NCI-H748 (cell line): ENCODE measurements at regions not wholly inside any gene's neighbourhood (a gene's known extent, or its start where the extent isn't known, plus 50 kb on each side); places are given as distances from the start of the nearest gene placed in this dataset.

Experiments used
- DNase-seq: peaks from one replicate; lab custom pipeline; 2025; ENCODE audit not compliant: unreplicated experiment; lab: John Stamatoyannopoulos, UW

DNA sequence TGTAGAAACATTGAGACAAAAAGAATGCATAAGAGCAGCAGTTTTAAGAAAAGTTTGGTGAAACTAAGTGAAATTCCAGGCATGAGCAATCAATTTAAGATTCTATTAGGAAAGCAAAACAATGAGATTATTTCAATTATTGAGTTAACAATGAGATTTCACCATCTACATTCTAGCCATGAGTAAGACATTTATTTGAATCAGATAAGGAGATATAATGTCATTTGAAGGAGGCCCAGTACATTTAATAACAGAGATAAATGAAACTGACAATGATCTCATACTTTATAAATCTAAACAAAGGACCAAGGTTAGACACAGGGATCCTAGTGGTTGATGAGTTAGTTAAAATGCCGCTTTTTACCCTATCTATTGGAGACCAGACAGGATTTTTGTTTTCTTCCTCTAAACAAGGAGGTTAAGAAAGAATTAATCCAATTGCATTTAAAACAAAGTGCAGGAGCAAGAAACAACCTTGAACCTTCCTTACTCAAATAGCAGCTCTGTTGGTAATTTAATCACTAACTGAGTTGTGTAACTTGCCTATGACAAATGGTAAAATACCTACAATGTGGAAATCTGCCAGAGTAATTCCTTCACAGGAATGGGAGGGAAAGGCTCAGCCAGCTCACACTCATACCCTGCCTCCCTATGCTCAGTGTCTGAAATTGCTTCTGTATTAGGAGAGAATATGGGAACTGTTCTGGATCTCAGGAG is 103.5 kb upstream of the NR3C1 start:
- no peak for DNase-seq

DNA sequence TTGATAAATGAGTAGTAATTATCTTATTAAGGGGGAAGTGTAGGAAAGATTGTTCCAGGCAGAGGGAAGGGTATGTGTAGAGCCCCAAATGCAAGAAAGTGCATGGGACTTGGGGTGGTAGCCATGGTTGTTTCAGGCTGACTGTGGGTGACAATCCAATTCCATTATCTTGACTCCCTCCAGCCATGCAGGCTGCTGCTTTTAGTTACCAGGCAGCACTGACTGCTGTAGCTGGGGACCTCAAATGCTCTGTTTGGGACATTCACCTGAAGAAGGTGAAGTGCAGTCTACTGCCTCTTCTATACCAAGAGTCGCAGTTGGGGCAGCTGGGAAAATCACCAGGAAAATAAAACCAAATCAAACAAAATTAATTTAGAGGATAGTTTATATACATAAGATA is 102.4 kb upstream of the NR3C1 start:
- no peak for DNase-seq

- DNase-seq = no peak
Measured at GRCh38 chr5:143505354-143505753, 101.9 kb upstream of the NR3C1 start.

DNA sequence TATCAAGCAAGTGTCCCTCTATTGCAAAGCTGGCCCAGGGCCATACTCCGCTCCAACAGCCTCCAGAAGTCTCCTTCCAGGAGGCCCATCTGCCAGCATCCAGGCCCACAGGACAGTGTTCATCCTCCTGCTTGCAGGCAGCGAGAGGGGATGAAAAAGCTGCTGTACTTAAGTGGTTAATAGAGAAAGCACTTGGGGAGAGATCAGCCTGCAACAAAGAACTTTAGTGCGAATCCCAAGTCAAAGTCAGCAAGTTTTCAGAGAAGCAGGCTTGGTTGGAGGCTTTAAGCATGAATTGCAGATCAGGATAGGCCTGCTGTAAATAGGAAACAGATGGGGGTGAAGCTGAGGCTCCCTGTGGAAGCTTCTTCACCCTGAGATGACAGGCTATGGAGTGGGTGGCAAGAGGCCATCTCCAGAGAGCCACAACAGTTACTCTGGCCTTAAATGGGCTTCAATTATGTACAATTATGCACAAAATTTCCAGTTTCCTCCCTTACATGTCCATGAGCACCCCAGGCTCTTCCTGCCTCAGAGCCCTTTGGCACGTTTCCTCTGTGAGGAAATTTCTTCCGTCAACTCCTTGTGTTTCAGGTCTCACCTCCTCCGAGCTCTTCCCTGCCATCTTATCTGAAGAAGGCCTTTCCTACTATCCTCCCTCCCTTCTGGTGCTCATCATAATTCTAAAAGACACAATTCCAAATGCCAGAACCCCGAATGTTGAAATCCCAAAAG is 98.0 kb upstream of the NR3C1 start:
- DNase-seq = no peak

- no peak for DNase-seq
Measured at GRCh38 chr5:143499480-143500114, 96.1 kb upstream of the NR3C1 start.

- DNase-seq = no peak
Measured at GRCh38 chr5:143498821-143499220, 95.3 kb upstream of the NR3C1 start.

- DNase-seq = no peak
Measured at GRCh38 chr5:143497749-143498148, 94.3 kb upstream of the NR3C1 start.

DNA sequence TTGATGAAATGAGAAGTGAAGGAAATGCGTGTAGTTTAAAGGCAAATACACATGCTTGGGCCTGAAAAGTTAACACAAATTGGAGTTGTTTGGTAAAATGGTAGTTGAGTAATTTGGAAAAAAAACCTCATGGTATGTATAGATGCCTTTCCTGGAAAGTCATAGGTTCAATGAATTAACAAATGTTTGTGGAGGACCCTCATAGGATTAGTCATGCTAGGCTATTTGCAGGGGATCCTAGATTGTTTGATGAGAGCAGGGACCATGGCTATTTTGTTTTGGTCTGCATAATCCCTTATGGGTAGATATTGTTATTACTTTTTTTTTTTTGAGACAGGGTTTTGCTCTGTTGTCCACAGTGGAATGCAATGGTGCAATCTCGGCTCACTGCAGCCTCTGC is 93.5 kb upstream of the NR3C1 start:
- DNase-seq = no peak

GRCh38 chr5:143495821-143496275 is 92.4 kb upstream of the NR3C1 start:
- DNase-seq = no peak

DNA sequence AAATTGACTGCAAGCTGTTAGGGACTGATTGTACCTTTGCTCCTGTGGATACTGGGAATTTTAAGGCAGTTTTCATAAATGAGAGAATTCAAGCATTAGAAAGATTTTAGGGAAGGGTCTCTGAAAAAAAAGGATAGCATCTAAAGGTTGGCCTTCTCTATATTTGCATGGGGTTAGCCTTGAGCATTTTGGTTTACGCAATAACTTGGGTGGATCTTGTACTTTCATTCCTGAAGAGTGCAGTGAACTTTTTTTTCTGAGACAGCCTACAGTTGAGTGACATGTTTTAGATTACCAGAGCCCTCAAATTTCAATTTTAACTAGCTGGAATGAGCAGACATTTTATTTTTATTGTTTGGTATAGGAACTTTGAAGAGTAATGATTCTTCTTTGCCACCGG is 91.6 kb upstream of the NR3C1 start:
- DNase-seq = no peak

GRCh38 chr5:143494595-143494994 is 91.1 kb upstream of the NR3C1 start:
- DNase-seq = no peak

- DNase-seq = no peak
Measured at GRCh38 chr5:143494162-143494561, 90.7 kb upstream of the NR3C1 start.

- DNase-seq = no peak
Measured at GRCh38 chr5:143492783-143493182, 89.3 kb upstream of the NR3C1 start.

GRCh38 chr5:143491646-143492045 is 88.2 kb upstream of the NR3C1 start:
- DNase-seq = no peak

- no peak for DNase-seq
Measured at GRCh38 chr5:143488381-143488780, 84.9 kb upstream of the NR3C1 start.

GRCh38 chr5:143484601-143485000 is 81.1 kb upstream of the NR3C1 start:
- DNase-seq = no peak

DNA sequence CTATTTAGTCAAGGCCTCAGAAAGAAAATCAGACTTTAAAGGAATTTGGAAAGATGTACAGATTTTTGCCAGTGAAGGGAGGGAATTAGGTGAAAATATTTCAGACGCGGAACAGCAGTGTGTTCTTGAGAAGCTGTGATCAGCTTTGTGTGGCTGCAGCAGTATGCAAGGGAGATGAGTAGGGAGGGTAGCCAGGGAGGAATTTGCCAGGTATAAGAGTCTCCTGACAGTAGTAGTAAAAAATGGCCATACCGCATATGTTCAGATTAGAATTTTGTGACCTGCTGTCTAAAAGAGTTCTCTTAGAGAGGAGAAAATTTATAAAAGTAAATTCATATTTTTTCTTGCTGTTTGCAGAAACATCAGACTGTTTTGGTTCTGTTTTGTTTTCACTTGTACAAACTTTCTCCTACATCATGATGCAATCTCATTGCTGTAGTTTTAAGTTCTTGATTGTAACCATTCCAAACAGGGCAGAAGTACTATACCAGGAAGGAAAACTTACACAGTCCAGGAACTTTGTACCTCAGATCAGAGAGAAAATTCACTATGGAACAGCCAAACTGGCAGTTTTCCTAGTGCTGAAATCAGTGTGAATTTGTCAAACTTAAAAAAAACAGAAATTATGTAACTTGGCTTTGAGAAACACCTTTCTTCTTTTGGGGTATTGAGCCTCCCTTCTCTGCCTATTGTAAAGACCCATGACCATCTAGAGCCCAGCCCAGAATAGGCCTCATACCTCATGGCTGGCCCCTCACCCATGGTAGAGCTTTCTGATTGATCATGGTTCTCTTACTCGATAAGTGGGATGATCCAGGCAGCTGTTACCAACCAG is 78.4 kb upstream of the NR3C1 start:
- DNase-seq = no peak

GRCh38 chr5:143480001-143480400 is 76.5 kb upstream of the NR3C1 start:
- no peak for DNase-seq

DNA sequence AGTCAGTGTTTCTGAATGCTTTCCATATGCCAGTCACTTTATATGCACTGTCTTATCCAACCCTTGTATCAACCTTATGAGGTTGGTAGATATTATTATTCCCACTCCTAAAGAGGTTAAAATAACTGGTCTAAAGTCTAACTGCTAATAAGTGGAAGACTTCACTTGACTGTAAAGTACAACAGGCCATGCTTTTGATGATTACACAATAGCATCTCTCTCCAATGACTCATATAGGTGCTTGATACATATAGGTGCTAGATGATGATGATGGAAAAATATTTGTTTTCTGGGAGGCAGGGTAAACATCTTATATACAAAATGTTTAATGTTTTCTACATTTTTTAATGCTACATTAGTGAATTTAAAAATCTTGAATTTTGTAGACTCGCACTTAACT is 75.9 kb upstream of the NR3C1 start:
- no peak for DNase-seq

- DNase-seq = no peak
Measured at GRCh38 chr5:143476601-143477211, 73.2 kb upstream of the NR3C1 start.

- DNase-seq = no peak
Measured at GRCh38 chr5:143474616-143475015, 71.1 kb upstream of the NR3C1 start.
